ENCODE measurements at regions not wholly inside any gene's neighbourhood (a gene's known extent, or its start where the extent isn't known, plus 50 kb on each side); places are given as distances from the start of the nearest gene placed in this dataset.

GRCh38 chr4:20529691-20530090 lies 170.6 kb upstream of the PACRGL start:
- H2AFZ ChIP-seq (ENCODE audit: low read depth, low read length): no peak overlapping the region
- TF ChIP-seq ZNF695 (CRISPR knock-in tag; IDR thresholded peaks at IDR 0.05) (no peak), HNRNPUL1 (IDR thresholded peaks at IDR 0.05; ENCODE audit: low read length) (no peak), TCF7 (IDR thresholded peaks at IDR 0.05; ENCODE audit: borderline replicate concordance) (no peak), ZC3H11A (IDR thresholded peaks at IDR 0.05; ENCODE audit: low read depth, low read length) (no peak), HDGF (IDR thresholded peaks at IDR 0.05) (no peak), HDAC2 (IDR thresholded peaks at IDR 0.05) (no peak), BRCA1 (IDR thresholded peaks at IDR 0.05) (no peak), BRCA1 (CRISPR knock-in tag; IDR thresholded peaks at IDR 0.05) (no peak), IRF1 (CRISPR knock-in tag; IDR thresholded peaks at IDR 0.05; ENCODE audit: borderline replicate concordance) (no peak), SETDB1 (IDR thresholded peaks at IDR 0.05; ENCODE audit: low read length) (no peak), ZNF146 (CRISPR knock-in tag; IDR thresholded peaks at IDR 0.05; ENCODE audit: unreplicated experiment) (no peak), ZNF165 (CRISPR knock-in tag; IDR thresholded peaks at IDR 0.05; ENCODE audit: borderline replicate concordance) (no peak), E2F3 (CRISPR knock-in tag; IDR thresholded peaks at IDR 0.05) (no peak), ZNF740 (CRISPR knock-in tag; IDR thresholded peaks at IDR 0.05) (no peak), ZNF740 (tag; IDR thresholded peaks at IDR 0.05) (no peak), ELF1 (tag; IDR thresholded peaks at IDR 0.05) (no peak), ZNF354B (CRISPR knock-in tag; IDR thresholded peaks at IDR 0.05) (no peak)
- 18% methylated on average over 1 of the region's 1 CpG for WGBS (ENCODE audit: insufficient coverage, low coverage, missing lambda C conversion rate)
- H3K36me3 ChIP-seq (ENCODE audit: control insufficient read depth, insufficient read depth, low read length): 0 out of 3 replicates have a peak, but pooled peaks cover 2% of the 10 kb centered on the region
- intact Hi-C loops (cut with micrococcal nuclease) (no loop called here), in situ Hi-C loops (cut with MboI) (loop anchor here (10.0 kb wide), 1 partner anchor 105 kb away; no protein-coding TSS in a partner anchor)
- no peak overlapping the region for H3K4me2 ChIP-seq (ENCODE audit: insufficient read depth, low read length)
- BruUV-seq (replicated peaks): no TSS peak
- no peak overlapping the region for H3K9ac ChIP-seq (ENCODE audit: insufficient read depth in 1 of 2, low read depth in 2 of 2, low read length in 2 of 2)
- ATAC-seq: no peak
- FAIRE-seq: no peak
- no peaks in the 10 kb centered on the region for H3K9me3 ChIP-seq (replicated peaks; ENCODE audit: control insufficient read depth, insufficient read depth, low read depth, low read length)
- no peaks in the 10 kb centered on the region for H3K4me1 ChIP-seq (replicated peaks in 1 of 2; ENCODE audit: control insufficient read depth in 2 of 2, insufficient read depth in 2 of 2, low read length in 2 of 2)
- no peak overlapping the region for H3K4me3 ChIP-seq
- POLR2A ChIA-PET: no interaction called here
- DNase-seq (ENCODE audit: extremely low read depth in 1 of 4, low spot score in 3 of 4): no peak
- no peaks in the 10 kb centered on the region for H4K20me1 ChIP-seq (replicated peaks; ENCODE audit: control insufficient read depth, insufficient read depth, low read length)
- H3K9me1 ChIP-seq (ENCODE audit: control insufficient read depth, insufficient read depth, low read length): no peaks in the 10 kb centered on the region
- CTCF ChIA-PET (ENCODE audit: low intra/inter-chr PET ratio): no interaction called here
- H3K27ac ChIP-seq (ENCODE audit: extremely low read depth, low read depth, low read length): no peak overlapping the region
- H3K79me2 ChIP-seq (ENCODE audit: control insufficient read depth, insufficient read depth, low read length): no peaks in the 10 kb centered on the region
- no peaks in the 10 kb centered on the region for H3K27me3 ChIP-seq (ENCODE audit: control insufficient read depth in 2 of 2, insufficient read depth in 2 of 2, low read length in 2 of 2)
